DND-41 (cell line): ENCODE measurements at regions not wholly inside any gene's neighbourhood (a gene's known extent, or its start where the extent isn't known, plus 50 kb on each side); places are given as distances from the start of the nearest gene placed in this dataset.

Experiments
- ATAC-seq: fragments of 200-7000 bp; cut with Tn5 transposase; 3 replicates; pipeline ENCODE4 v1.9.1; 2021; ENCODE audit warnings: low read depth; ENCODE audit not compliant: insufficient read depth
- DNase-seq: peaks from one replicate; pipeline ENCODE4 v3.0.0-alpha.2; 2020
- H2AFZ ChIP-seq: 2 replicates; pipeline ENCODE4 v1.6.0; 2012; ENCODE audit warnings: low read depth, low read length
- H3K27ac ChIP-seq: 2 replicates; pipeline ENCODE4 v1.5.1; 2012; ENCODE audit warnings: low read length, inconsistent platforms
- H3K27me3 ChIP-seq: fragments of 200-600 bp; sonication (generic); 2 replicates; pipeline ENCODE4 v1.6.0; 2012; ENCODE audit warnings: low read length, mild to moderate bottlenecking, inconsistent platforms; ENCODE audit not compliant: insufficient read depth, poor library complexity
- H3K36me3 ChIP-seq: 2 replicates; pipeline ENCODE4 v1.5.1; 2012; ENCODE audit warnings: low read length, inconsistent platforms; ENCODE audit not compliant: insufficient read depth
- H3K4me1 ChIP-seq: 2 replicates; pipeline ENCODE4 v1.5.1; 2012; ENCODE audit warnings: mild to moderate bottlenecking, low read length; ENCODE audit not compliant: insufficient read depth
- H3K4me2 ChIP-seq: 2 replicates; pipeline ENCODE4 v1.6.0; 2012; ENCODE audit warnings: mild to moderate bottlenecking, moderate library complexity, low read length, inconsistent platforms; ENCODE audit not compliant: insufficient read depth
- H3K4me3 ChIP-seq, 2 experiments: fragments of 200-600 bp in 1 of 2; shearing (Covaris generic) in 1 of 2; 2 replicates each; pipeline ENCODE4 v1.5.1; 2012 to 2016; ENCODE audit warnings: inconsistent platforms in 2 of 2, low read length in 2 of 2, mild to moderate bottlenecking in 2 of 2, low read depth in 1 of 2, moderate library complexity in 1 of 2
- H3K79me2 ChIP-seq: 2 replicates; pipeline ENCODE4 v1.6.0; 2012; ENCODE audit warnings: low read length, inconsistent platforms; ENCODE audit not compliant: insufficient read depth
- H3K9ac ChIP-seq: 2 replicates; pipeline ENCODE4 v1.6.0; 2012; ENCODE audit warnings: low read depth, mild to moderate bottlenecking, inconsistent platforms, low read length, moderate library complexity
- H3K9me3 ChIP-seq: 2 replicates; pipeline ENCODE4 v1.5.1; 2012; ENCODE audit warnings: low read length, moderate library complexity, mild to moderate bottlenecking, inconsistent platforms; ENCODE audit not compliant: insufficient read depth, severe bottlenecking
- H4K20me1 ChIP-seq: 2 replicates; pipeline ENCODE4 v1.6.0; 2012; ENCODE audit warnings: low read length; ENCODE audit not compliant: insufficient read depth
- CTCF ChIP-seq: IDR thresholded peaks from 2 replicates; pipeline ENCODE4 v1.5.1; 2012; ENCODE audit warnings: borderline replicate concordance, low read length, moderate library complexity, mild to moderate bottlenecking; ENCODE audit not compliant: poor library complexity, severe bottlenecking; ENCODE audit errors: extremely low read depth
- EZH2 ChIP-seq: IDR thresholded peaks from 3 replicates; pipeline ENCODE4 v1.6.1; 2012; ENCODE audit warnings: borderline replicate concordance, low read depth, mild to moderate bottlenecking, moderate library complexity, low read length, inconsistent platforms; ENCODE audit not compliant: severe bottlenecking

GRCh38 chr3:8282541-8283165, 219.0 kb upstream of the LMCD1 start:
- Histone ChIP-seq H4K20me1 (no peaks in the 10 kb centered on the region), H2AFZ (no peak overlapping the region; the same call in 1 of the 2 replicates), H3K9me3 (no peaks in the 10 kb centered on the region), H3K79me2 (no peaks in the 10 kb centered on the region), H3K27me3 (no peaks in the 10 kb centered on the region), H3K9ac (no peak overlapping the region), H3K4me1 (no peaks in the 10 kb centered on the region), H3K27ac (no peak overlapping the region), H3K4me2 (no peak overlapping the region), H3K36me3 (no peaks in the 10 kb centered on the region), H3K4me3 (no peak overlapping the region)
- TF ChIP-seq CTCF, result no peak
- no peak for TF ChIP-seq EZH2
- DNase-seq (no peak), ATAC-seq (no peak)

DNA sequence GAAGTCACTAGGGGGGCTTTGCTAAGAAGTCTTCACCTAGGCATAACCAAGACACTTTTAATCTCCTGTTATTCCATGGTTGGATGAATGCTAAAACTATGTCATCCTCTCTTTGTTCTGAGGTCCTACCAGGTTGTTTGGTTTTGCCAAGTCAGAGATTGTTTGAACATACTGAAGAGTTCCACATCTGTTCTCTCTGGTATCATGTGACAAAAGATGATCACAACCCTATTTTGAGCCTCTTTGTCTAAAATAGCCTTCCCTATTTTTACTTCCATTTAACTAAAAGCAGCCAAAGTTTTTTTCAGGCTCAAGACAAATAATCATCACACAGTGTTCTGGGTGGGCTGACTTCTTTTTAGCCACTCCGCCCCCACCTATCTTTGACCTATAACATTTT, 218.4 kb upstream of the LMCD1 start:
- Histone ChIP-seq H3K79me2 (no peaks in the 10 kb centered on the region), H3K36me3 (no peaks in the 10 kb centered on the region), H3K4me3 (no peak overlapping the region), H3K9ac (no peak overlapping the region), H3K9me3 (no peaks in the 10 kb centered on the region), H3K27me3 (no peaks in the 10 kb centered on the region), H3K4me1 (no peaks in the 10 kb centered on the region), H3K4me2 (no peak overlapping the region), H4K20me1 (no peaks in the 10 kb centered on the region), H2AFZ (no peak overlapping the region; the same call in 1 of the 2 replicates), H3K27ac (no peak overlapping the region)
- TF ChIP-seq EZH2 (no peak), CTCF (no peak)
- no peak for ATAC-seq
- DNase-seq, result no peak

GRCh38 chr3:8286086-8286485, 215.5 kb upstream of the LMCD1 start:
- TF ChIP-seq CTCF, result no peak
- no peak overlapping the region for H2AFZ ChIP-seq
- H3K9ac ChIP-seq, result no peak overlapping the region
- no peak overlapping the region for H3K27ac ChIP-seq
- ATAC-seq (no peak), DNase-seq (no peak)
- H3K4me2 ChIP-seq, result no peak overlapping the region
- no peaks in the 10 kb centered on the region for H3K79me2 ChIP-seq
- H3K4me3 ChIP-seq, result no peak overlapping the region
- H3K4me1 ChIP-seq, result no peaks in the 10 kb centered on the region
- H3K27me3 ChIP-seq, result no peaks in the 10 kb centered on the region
- no peaks in the 10 kb centered on the region for H4K20me1 ChIP-seq
- H3K36me3 ChIP-seq, result no peaks in the 10 kb centered on the region
- no peaks in the 10 kb centered on the region for H3K9me3 ChIP-seq

GRCh38 chr3:8286749-8287148, 214.9 kb upstream of the LMCD1 start:
- Histone ChIP-seq H2AFZ (no peak overlapping the region), H3K27me3 (no peaks in the 10 kb centered on the region)
- TF ChIP-seq EZH2 (no peak), CTCF (no peak)

More at GRCh38 chr3:8286749-8287148, 214.9 kb upstream of the LMCD1 start:
- Histone ChIP-seq H3K27ac (no peak overlapping the region), H3K9ac (no peak overlapping the region), H3K36me3 (no peaks in the 10 kb centered on the region), H3K4me3 (no peak overlapping the region), H3K4me1 (no peaks in the 10 kb centered on the region), H4K20me1 (no peaks in the 10 kb centered on the region), H3K4me2 (no peak overlapping the region), H3K9me3 (no peaks in the 10 kb centered on the region), H3K79me2 (no peaks in the 10 kb centered on the region)
- DNase-seq, result no peak
- ATAC-seq, result no peak
